Stimulated activated CD4-positive, alpha-beta T cell treated with anti-CD3 and anti-CD28 coated beads, Interleukin-2, amount 100 ng/mL, for 24 hours (primary cell): ENCODE measurements at regions not wholly inside any gene's neighbourhood (a gene's known extent, or its start where the extent isn't known, plus 50 kb on each side); places are given as distances from the start of the nearest gene placed in this dataset.
"Not testable (repeated sequence)": the region's sequence is repeated elsewhere in the genome, so short reads cannot be mapped to it uniquely, and the experiment has no call there.

Experiments used
- DNase-seq, 2 donors: peaks; one replicate each; pipeline ENCODE4 v3.0.0-alpha.2; 2020

DNA sequence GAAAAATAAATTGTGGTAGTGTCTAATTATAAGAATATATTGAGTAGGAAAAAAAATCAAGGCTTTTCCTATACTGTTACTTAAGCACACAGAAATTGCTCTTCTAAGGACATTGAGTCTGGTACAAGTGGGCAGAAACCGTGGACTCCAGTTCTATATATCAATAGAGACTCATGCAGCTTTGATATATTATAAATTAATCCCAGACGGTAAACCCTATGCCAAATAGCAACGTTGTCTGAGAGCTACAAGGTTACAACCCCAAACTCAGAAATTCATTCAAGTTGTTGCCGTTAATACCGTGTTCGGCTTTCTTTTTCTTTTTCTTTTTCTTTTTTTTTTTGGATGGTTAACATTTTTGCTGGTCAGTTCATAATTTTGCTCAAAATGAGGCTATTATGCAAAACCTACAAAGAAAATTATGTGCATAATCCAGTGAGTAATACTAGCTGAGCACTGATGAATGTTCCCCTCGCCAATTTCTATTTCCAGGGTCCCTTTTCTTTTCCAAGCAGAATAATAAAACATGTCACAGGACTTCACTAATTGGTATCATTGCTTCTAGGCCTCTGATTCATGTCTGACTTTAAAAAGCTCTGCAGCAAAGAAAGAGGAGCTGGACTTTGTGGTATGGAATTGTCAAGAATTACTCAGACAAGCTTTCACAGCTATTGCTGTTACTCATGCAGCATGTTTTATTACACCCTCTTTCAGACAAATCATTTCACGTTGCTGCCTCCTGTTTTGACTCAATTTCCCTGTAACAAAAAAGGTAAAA is 737.7 kb downstream of the NLGN4X start:
- DNase-seq = no peak

DNA sequence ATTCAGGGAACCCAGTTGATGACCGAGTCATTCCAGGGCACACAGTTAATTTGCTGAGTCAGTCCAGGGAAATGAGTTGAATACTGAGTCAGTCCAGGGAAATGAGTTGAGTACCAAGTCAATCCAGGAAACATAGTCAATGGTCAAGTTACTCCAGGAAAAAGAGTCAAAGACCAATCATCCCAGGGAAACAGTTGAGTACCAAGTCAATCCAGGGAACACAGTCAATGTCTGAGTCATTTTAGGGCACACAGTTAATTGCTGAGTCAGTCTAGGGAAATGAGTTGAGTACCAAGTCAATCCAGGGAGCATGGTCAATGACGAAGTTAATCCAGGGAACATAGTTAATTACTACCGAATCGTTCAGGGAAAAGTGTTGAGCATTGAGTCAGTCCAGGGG is 754.4 kb downstream of the NLGN4X start:
- no peak for DNase-seq

DNA sequence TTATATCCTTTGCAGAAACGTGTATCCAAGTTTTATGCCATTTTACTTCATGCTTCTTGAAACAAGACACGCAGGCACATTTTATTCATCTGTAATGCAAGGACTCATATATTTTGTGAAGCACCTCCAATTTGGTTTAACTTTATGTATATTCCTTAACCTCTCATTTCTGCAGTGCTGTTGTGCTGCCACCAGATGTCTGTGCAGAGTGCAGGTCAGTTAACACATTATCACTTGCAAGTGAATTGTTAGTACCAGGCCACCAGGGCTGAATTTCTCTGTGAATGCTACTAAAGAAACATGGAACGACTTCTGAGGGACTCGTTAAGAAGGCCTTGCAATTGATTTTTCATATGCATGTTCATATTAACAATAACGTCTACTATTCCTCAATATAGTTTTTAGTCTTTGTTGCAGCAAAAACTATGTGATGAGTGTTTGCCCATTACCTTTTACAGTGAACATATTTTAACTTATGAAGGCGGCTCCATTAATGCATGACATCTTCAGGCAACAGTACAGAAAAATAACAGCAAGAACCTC is 770.3 kb downstream of the NLGN4X start:
- no peak for DNase-seq

DNA sequence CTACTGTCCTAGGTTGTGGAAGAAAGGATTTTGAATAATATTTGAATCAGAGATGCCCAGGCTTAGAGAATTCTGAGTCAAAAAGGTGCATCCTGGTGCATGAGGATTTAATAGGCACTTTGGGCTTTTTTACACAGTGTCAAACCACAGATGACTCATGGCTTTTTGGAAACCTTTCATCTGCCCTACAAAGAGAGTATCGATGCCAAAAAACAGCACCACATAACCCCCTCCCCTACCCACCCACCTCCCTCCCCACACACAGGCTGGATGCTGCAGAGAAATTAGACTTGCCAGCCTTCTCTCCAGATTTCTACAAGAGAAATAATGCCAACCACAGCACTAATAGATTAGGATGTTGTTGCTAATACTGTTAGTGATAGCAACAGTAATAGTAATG is 779.3 kb downstream of the NLGN4X start:
- DNase-seq = no peak

DNA sequence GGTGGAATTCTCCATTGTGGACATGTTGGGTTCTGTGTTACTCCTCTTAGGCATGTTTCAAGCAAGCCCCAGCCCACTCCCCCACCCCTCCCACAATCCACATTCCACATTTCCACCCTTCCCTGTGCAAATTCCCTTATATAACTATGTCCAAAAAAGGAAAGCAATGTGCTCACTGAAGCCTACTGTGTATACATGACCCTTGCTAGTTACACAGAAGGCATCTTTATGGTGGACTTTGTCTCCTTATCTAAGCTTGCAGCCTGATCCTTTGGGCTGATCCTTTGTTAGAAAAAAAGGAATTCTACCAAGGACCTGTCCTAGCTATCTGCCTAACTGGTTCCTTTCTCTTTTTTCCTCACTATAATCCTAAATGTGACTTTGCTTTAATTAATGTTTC is 796.8 kb downstream of the NLGN4X start:
- no peak for DNase-seq

DNA sequence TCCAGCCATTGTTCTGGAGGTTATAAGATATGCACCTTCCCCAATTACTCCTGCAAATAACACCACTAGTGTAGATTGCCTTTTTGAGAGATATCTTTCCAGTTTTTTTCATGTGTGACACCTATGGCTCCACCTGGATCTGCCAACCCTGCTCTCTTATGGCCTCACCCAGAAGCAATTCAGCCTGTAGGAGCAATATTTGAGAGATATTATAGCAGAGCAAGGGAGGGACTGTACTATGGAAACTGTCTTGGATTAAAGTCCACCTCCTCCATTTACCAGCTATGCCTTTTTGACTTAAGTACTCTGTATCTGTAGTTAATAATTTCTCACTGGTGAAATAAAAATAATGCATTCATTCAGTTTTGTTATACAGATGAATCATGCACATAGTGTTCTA is 803.5 kb downstream of the NLGN4X start:
- no peak for DNase-seq

DNA sequence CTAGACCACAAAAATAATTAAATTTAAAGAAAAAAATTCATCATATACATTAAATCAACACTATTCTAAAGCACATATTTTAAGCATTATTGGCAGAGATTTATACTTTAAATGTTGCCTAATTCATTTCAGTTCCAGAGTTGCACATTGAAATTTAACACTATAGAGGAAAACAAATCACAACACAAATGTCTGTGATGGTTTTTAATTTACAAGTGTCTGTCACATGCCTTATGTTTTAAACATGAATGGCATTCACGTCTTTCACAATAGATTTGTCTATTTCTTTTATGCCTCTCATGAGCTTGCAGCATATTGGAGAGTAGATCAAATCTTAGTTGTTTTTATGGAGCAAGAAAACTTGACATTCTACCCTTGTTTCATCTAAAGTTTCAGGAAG is 811.3 kb downstream of the NLGN4X start:
- no peak for DNase-seq

DNA sequence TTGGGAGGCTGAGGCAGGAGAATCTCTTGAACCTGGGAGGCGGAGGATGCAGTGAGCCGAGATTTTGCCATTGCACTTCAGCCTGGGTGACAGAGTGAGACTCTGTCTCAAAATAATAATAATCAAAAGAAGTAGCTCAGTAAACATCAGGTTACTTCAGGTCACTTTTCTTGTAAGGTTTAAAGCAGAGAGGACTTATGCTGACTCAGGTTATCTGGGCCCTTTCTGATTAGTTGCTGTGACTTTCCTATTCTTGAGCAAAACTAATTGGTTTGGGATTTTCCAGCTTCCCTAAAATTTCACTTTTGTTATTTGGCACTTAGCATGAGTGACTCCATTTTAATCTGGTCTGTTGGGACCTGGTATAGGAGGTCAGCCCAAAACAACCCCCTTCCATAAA is 812.9 kb downstream of the NLGN4X start:
- no peak for DNase-seq

DNA sequence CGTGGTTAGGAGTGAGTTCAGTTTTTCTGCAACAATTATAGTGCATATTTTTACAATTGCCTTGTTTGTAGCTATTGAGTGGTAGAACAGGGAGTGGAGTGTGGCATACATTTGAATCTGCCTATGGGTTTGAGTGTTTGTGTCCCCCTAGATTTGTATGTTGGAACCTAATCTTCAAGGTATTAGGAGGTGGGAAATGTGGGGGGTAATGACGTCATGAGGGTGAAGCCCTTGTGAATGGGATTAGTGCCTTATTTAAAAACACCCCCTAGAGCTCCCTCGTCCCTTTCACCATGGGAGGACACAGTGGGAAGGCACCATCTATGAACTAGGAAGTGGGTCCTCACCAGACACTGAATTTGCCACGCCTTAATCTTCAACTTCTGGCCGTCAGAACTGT is 819.6 kb downstream of the NLGN4X start:
- DNase-seq = no peak

DNA sequence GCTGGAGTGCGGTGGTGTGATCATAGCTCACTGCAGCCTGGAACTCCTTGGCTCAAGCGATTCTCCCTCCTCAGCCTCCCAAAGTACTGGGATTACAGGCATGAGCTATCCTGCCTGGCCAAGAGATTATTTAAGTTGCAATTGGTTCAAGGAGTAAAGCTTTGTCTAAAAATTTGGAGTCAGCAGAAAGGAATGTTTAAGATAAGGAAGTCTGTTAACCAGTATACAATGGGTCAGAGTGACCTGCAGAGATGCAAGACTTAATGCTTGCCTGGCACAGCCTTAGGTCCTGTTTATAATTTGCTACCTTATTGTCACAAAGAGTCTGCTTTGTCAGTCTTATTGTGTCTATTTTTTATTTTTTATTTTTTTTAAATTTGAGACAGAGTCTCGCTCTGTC is 826.2 kb downstream of the NLGN4X start:
- no peak for DNase-seq

DNA sequence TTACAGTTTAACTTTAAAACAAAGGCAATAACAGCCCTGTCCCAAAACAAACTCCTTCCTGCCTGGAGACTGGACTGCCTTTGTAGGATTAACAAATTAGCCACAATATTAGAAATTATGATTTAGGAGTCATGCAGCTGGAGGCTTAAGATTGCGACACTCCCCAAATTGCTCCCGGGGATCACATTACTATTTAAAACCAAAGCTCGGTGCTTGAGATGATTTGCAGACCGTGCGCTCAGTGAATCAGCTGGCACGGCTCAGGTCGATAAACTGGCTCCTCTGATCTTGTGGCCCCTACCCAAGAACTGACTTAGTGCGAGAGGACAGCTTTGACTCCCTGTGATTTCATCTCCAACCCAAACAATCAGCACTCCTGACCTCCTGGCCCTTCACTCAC is 829.3 kb downstream of the NLGN4X start:
- DNase-seq = no peak

DNA sequence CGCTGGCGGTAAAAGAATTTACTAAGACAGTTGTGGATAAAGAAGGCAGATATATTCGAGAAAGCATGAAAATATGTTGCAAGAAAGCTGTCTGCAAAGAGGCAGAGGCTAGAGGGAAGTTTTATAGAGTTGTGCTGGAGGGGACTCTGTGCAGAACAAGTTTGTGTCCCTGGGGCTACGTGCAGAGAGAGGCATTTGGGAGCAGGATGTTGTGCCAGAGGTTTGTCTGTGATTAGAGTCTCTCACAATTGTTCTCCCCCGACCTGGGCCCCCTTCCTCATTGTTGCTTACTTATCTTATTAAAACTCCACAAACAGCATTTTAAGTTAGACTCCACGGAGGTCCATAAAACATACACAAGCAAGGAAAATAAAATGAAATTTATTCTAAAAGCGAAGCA is 831.3 kb downstream of the NLGN4X start:
- DNase-seq = no peak

DNA sequence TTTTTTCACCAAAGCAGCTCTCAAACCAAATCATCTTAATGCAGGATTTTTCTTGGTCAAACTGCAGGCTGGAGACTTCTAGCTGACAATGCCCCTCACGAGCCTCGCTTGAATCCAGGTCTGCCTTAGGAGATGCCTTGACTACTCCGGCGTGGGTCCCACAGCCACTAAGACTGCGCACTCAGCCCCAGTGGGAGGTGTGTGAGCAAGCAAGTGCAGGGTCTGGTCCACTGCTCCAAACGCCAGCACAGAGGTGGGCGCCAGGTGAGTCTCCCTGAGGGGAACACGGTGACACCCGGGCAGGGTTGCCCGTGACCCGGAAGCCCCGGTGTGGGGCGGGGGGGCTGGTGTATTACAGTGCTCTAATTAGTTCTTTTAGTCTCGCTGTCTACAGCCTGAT is 838.3 kb downstream of the NLGN4X start:
- no peak for DNase-seq

DNA sequence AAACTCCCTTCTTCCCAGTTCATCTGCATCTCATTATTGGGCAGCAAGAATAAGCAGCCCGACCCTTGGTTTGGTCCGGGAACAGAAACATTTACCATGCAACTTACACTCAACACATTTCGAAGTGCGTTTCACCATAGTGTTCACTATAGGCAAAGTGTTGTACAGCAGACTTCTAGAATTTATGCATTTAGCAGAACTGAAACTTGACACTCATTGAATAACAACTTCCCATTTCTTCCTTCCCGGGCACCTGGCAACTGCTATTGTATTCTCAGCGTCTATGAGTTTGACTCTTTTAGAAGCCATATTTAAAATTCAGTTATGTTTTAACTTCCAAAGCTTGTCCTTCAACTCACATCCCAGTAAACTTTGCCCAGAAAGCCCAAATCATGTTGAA is 840.6 kb downstream of the NLGN4X start:
- DNase-seq = no peak

DNA sequence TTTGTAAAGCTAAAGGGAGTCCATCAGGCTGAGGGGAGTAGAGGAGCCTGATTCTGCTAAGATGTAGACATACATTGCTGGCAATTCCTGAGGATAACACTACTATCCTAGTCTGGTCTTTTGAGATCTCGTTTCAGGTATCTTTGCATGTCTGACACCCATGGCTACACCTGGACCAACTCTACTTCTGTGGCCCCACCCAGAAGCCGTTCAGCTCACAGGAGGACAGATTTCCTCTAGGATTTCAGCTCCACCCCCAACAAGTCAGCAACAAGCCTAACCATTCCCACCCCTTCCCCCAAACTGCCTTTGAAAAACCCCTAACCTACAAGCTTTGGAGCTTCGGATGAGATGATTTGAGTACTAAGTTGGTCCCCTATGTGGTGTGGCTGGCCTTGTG is 848.2 kb downstream of the NLGN4X start:
- DNase-seq = no peak

DNA sequence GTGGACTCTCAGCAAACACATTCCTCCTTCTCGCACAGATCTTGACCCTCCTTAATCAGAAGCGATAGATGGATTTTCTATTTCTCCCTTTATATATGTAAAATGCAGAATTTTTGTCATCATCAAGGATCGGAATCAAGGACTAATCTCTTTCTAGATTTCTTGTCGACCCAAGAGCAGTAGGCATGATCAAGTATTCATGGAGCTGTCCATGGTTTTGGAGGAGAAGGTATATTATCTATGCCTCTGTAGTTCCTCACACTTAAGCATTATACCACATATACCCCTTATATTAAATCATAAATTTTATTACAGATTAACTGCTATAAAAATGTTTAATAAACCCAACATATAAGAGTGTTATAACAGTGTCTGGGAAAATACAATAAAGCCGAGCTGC is 886.8 kb downstream of the NLGN4X start:
- no peak for DNase-seq

DNA sequence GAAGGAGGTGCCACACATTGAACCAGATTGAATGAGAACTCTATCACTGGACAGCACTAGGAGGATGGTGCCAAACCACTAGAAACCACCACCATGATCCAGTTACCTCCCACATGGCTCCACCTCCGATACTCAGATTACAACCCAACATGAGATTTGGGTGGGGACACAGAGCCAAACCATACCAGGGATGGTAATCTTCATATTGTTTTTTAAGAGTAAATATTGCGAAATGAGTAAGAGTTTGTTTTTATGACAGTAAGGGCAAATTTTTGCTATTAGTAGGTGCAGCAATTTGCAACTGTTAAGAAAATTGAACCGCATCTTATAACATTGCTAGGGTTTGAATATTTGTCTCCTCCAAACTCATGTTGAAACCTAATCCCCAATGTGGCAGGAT is 891.5 kb downstream of the NLGN4X start:
- no peak for DNase-seq

DNA sequence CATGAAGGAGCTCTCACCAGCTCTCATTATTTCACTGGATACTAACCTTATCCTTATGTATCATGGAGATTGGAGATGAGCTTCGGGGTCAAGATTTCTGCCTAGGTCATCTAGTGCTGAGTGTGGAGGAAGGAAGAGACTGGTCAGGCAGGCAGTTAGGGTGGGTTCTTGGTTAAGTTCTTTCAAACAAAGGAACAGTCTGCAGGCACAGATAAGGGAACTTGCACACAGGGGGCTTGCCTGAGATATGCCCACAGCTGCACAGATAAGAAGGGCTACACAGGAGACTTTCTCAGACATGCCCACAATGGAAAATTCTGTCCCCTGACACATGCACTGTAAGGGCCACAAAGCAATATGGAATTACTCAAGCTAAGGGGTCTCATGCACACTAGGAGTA is 904.1 kb downstream of the NLGN4X start:
- no peak for DNase-seq

DNA sequence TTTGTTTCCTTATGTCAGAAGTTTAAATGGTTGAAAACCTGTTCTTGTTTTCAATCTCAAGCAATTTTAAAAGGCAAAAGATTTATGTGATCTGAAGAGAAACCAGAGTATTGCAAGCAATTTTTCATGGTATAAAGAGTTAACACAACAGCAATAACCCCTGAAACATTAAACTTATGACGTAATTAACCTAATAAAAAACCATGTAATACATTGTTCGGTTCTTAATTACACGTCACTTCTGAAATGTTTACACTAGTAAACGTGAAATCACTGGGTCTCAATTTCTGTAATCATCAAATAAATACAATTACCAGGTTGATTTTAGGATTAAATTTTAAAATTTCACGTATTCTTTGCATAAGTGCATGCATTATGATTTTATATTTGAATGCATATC is 914.5 kb downstream of the NLGN4X start:
- DNase-seq = no peak

DNA sequence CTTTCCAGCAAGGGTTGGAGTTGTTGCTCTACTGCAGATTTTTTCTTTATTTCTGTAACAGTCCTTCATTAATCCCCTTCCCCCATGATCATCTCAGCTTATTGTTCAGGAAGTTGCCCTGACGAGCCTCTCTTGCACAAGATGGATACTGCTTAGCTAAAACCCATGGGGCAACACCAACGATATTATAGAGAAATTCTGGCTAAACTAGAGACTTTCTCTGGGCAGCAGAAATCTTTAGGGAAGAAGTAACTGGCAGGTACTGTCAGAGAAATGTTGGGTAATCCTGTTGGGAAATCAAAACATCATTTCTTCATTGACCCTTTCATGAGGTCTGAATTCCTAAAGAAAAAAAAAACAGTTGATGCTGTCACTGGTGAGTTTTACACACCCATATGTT is 921.3 kb downstream of the NLGN4X start:
- DNase-seq = no peak

DNA sequence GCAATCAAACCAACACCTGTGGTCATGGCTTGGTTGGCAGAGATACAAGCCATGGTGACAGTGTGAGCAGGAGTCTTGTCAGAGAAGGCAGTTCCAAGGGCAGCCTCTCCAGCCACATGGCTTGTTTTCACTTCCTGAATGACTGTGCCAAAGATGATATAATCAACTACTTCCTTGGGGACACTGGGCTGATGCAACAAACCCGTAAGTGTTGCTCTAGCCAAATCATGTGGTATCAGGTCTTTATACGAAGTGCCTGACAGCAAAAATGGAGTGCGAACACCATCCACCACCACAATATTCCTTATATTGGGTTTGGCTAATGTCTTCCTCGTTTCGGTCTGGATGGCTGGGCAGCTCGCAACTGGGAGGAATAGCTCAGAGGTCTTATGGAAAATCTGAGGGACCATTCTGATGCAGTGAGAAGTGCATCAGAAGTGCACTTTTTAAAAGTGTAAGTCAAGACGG is 922.0 kb downstream of the NLGN4X start:
- DNase-seq = no peak

DNA sequence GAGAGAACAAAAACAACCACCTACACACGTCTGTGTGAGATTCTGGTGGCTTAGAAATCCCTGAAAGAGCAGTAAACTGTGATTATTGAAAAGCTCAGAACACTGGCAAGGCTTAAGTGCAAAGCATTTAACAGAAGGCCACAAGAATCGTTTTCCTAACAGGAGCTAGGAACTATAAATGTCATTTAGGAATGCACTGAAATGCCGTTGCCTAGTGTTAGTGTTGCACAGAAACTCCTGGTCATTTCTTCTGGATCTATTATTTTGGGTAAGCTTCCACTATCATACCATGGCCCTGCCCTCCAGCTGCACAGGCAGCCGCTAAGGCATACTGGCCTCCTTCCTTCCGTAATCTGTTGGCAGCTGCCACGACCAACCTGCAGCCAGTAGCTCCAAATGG is 923.2 kb downstream of the NLGN4X start:
- no peak for DNase-seq

DNA sequence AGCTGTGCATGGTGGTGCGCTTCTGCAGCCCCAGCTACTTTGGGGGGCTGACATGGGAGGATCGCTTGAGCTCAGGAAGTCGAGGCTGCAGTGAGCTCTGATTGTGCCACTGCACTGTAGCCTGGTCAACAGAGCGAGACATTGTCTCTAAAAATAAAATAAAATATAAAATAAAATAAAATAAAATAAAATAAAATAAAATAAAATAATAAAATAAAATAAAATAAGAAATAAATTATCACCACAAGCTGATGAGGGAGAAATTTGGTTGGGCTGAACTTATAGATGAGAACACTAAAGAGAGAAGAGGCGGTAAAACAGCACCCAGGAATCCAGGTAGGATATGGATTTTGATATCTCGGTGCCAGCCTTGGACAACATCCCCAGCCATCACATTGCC is 933.7 kb downstream of the NLGN4X start:
- no peak for DNase-seq

DNA sequence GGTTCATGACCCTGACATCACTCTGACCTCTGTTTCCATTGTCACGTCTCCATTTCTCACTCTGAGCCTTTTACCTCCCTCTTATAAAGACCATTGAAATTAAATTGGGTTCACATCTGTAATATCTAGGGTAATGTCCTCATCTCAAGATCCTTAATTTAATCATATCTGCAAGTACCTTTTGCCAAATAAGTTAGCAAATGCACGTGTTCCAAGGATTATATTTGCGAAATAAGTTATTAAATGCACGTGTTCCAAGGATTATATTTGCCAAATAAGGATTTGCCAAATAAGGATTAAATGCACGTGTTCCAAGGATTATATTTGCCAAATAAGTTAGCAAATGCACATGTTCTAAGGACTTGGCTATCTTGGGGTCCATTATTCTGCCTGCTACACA is 938.0 kb downstream of the NLGN4X start:
- DNase-seq = no peak

DNA sequence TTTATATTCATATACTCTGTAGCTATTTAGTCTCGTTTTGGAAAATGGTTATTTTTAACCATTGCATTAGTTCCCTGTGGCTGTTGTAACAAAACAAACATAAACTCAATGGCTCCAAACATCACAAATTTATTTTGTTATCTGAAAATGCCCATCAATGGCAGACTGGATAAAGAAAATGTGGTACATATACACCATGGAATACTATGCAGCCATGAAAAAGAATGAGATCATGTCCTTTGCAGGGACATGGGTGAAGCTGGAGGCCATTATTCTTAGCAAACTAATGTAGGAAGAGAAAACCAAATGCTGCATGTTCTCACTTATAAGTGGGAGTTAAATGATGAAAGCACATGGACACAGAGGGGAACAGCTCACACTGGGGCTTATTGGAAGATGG is 938.7 kb downstream of the NLGN4X start:
- DNase-seq = not testable (repeated sequence)
